ENCODE measurements at regions not wholly inside any gene's neighbourhood (a gene's known extent, or its start where the extent isn't known, plus 50 kb on each side); places are given as distances from the start of the nearest gene placed in this dataset.

- intact Hi-C loops (cut with micrococcal nuclease) = loop anchor here (10.0 kb wide), 1 partner anchor 1020 kb away; the partner anchor contains the start of gene CCDC85A
- POLR2A ChIA-PET = no interaction called here
- H3K27ac Mint-ChIP-seq (ENCODE audit: low read depth, unreplicated experiment) = no peak overlapping the region
- no peak for DNase-seq (ENCODE audit: unreplicated experiment)
- no peak overlapping the region for H3K4me3 Mint-ChIP-seq (ENCODE audit: unreplicated experiment)
- BruUV-seq (replicated peaks) = no TSS peak
- no peaks in the 10 kb centered on the region for H3K4me1 Mint-ChIP-seq (ENCODE audit: insufficient read depth, unreplicated experiment)
- TF ChIP-seq CTCF (IDR thresholded peaks at IDR 0.05; ENCODE audit: unreplicated experiment) = no peak
- peaks cover 9% of the 10 kb centered on the region for H3K9me3 Mint-ChIP-seq (ENCODE audit: unreplicated experiment)
- H3K36me3 Mint-ChIP-seq (ENCODE audit: insufficient read depth, unreplicated experiment) = no peaks in the 10 kb centered on the region
- CTCF ChIA-PET = no interaction called here
- H3K27me3 Mint-ChIP-seq (ENCODE audit: insufficient read depth, unreplicated experiment) = no peaks in the 10 kb centered on the region
Observed at GRCh38 chr2:57204364-57204763, 842.2 kb upstream of the VRK2 start.

GRCh38 chr2:57205241-57205640, 841.4 kb upstream of the VRK2 start:
- H3K27ac Mint-ChIP-seq (ENCODE audit: low read depth, unreplicated experiment) = no peak overlapping the region
- intact Hi-C loops (cut with micrococcal nuclease) = loop anchor here (10.0 kb wide), 1 partner anchor 1020 kb away; the partner anchor contains the start of gene CCDC85A
- H3K27me3 Mint-ChIP-seq (ENCODE audit: insufficient read depth, unreplicated experiment) = no peaks in the 10 kb centered on the region
- no peak overlapping the region for H3K4me3 Mint-ChIP-seq (ENCODE audit: unreplicated experiment)
- ChIA-PET CTCF (interaction anchor here (0.6 to 0.7 kb wide), 2 partner anchors 56 to 259 kb away, joined by 3 read pairs; no protein-coding TSS in a partner anchor), POLR2A (no interaction called here)
- H3K4me1 Mint-ChIP-seq (ENCODE audit: insufficient read depth, unreplicated experiment) = no peaks in the 10 kb centered on the region
- no peak for DNase-seq (ENCODE audit: unreplicated experiment)
- H3K9me3 Mint-ChIP-seq (ENCODE audit: unreplicated experiment) = peaks cover 9% of the 10 kb centered on the region
- TF ChIP-seq CTCF (IDR thresholded peaks at IDR 0.05; ENCODE audit: unreplicated experiment) = no peak
- H3K36me3 Mint-ChIP-seq (ENCODE audit: insufficient read depth, unreplicated experiment) = no peaks in the 10 kb centered on the region
- BruUV-seq (replicated peaks) = no TSS peak

- POLR2A ChIA-PET = no interaction called here
- peak; percentile 5 for DNase-seq (ENCODE audit: unreplicated experiment)
Observed at GRCh38 chr2:57207191-57207590, 839.4 kb upstream of the VRK2 start.

GRCh38 chr2:57209799-57210198, 836.8 kb upstream of the VRK2 start:
- no peaks in the 10 kb centered on the region for H3K36me3 Mint-ChIP-seq (ENCODE audit: insufficient read depth, unreplicated experiment)
- intact Hi-C loops (cut with micrococcal nuclease) = loop anchor here (10.0 kb wide), 1 partner anchor 1025 kb away; the partner anchor contains the start of gene CCDC85A
- no peak overlapping the region for H3K4me3 Mint-ChIP-seq (ENCODE audit: unreplicated experiment)
- no peak for TF ChIP-seq CTCF (IDR thresholded peaks at IDR 0.05; ENCODE audit: unreplicated experiment)
- H3K27me3 Mint-ChIP-seq (ENCODE audit: insufficient read depth, unreplicated experiment) = no peaks in the 10 kb centered on the region
- no peaks in the 10 kb centered on the region for H3K4me1 Mint-ChIP-seq (ENCODE audit: insufficient read depth, unreplicated experiment)
- ChIA-PET POLR2A (no interaction called here), CTCF (no interaction called here)
- no TSS peak for BruUV-seq (replicated peaks)
- H3K9me3 Mint-ChIP-seq (ENCODE audit: unreplicated experiment) = peaks cover 9% of the 10 kb centered on the region
- DNase-seq (ENCODE audit: unreplicated experiment) = no peak
- no peak overlapping the region for H3K27ac Mint-ChIP-seq (ENCODE audit: low read depth, unreplicated experiment)

More at GRCh38 chr2:57207191-57207590, 839.4 kb upstream of the VRK2 start:
- Mint-ChIP-seq H3K9me3 (ENCODE audit: unreplicated experiment) (peaks cover 9% of the 10 kb centered on the region), H3K4me3 (ENCODE audit: unreplicated experiment) (no peak overlapping the region), H3K27me3 (ENCODE audit: insufficient read depth, unreplicated experiment) (no peaks in the 10 kb centered on the region), H3K27ac (ENCODE audit: low read depth, unreplicated experiment) (no peak overlapping the region), H3K36me3 (ENCODE audit: insufficient read depth, unreplicated experiment) (no peaks in the 10 kb centered on the region), H3K4me1 (ENCODE audit: insufficient read depth, unreplicated experiment) (no peaks in the 10 kb centered on the region)
- CTCF ChIA-PET = interaction anchor here (0.6 kb wide), 1 partner anchor 291 kb away, joined by 3 read pairs; no protein-coding TSS in a partner anchor
- no TSS peak for BruUV-seq (replicated peaks)
- intact Hi-C loops (cut with micrococcal nuclease) = loop anchor here (10.0 kb wide), 1 partner anchor 1022 kb away; the partner anchor contains the start of gene CCDC85A
- no peak for TF ChIP-seq CTCF (IDR thresholded peaks at IDR 0.05; ENCODE audit: unreplicated experiment)
